Activated CD8-positive, alpha-beta memory T cell treated with anti-CD3 and anti-CD28 coated beads, Interleukin-2, amount 50 U/mL, for 1 hour (primary cell): ENCODE measurements at regions not wholly inside any gene's neighbourhood (a gene's known extent, or its start where the extent isn't known, plus 50 kb on each side); places are given as distances from the start of the nearest gene placed in this dataset.

Source experiments
- DNase-seq: peaks from one replicate; pipeline ENCODE4 v3.0.0-alpha.2; 2020; ENCODE audit errors: extremely low read depth

- no peak for DNase-seq
Measured at GRCh38 chr2:120548627-120549608, 186.8 kb upstream of the GLI2 start.

GRCh38 chr2:120549841-120550240 lies 185.8 kb upstream of the GLI2 start:
- no peak for DNase-seq

GRCh38 chr2:120550282-120550681 lies 185.4 kb upstream of the GLI2 start:
- DNase-seq, result no peak

GRCh38 chr2:120550893-120551446 lies 184.7 kb upstream of the GLI2 start:
- DNase-seq, result no peak

GRCh38 chr2:120551522-120551921 lies 184.1 kb upstream of the GLI2 start:
- no peak for DNase-seq

GRCh38 chr2:120552079-120552478 lies 183.6 kb upstream of the GLI2 start:
- no peak for DNase-seq

- no peak for DNase-seq
Measured at GRCh38 chr2:120552800-120553481, 182.7 kb upstream of the GLI2 start.

- no peak for DNase-seq
Measured at GRCh38 chr2:120554625-120555032, 181.0 kb upstream of the GLI2 start.

- no peak for DNase-seq
Measured at GRCh38 chr2:120555092-120555491, 180.6 kb upstream of the GLI2 start.

- no peak for DNase-seq
Measured at GRCh38 chr2:120556911-120557310, 178.8 kb upstream of the GLI2 start.

- DNase-seq, result no peak
Measured at GRCh38 chr2:120558847-120559246, 176.8 kb upstream of the GLI2 start.

GRCh38 chr2:120559401-120559800 lies 176.3 kb upstream of the GLI2 start:
- no peak for DNase-seq

- DNase-seq, result no peak
Measured at GRCh38 chr2:120560330-120560729, 175.3 kb upstream of the GLI2 start.

- DNase-seq, result no peak
Measured at GRCh38 chr2:120561379-120562035, 174.2 kb upstream of the GLI2 start.

GRCh38 chr2:120562218-120563005 lies 173.3 kb upstream of the GLI2 start:
- no peak for DNase-seq

GRCh38 chr2:120563616-120564015 lies 172.1 kb upstream of the GLI2 start:
- no peak for DNase-seq

GRCh38 chr2:120564213-120565094 lies 171.2 kb upstream of the GLI2 start:
- no peak for DNase-seq

GRCh38 chr2:120565095-120565460 lies 170.6 kb upstream of the GLI2 start:
- no peak for DNase-seq

- DNase-seq, result no peak
Measured at GRCh38 chr2:120565929-120566328, 169.7 kb upstream of the GLI2 start.

GRCh38 chr2:120566331-120567035 lies 169.2 kb upstream of the GLI2 start:
- DNase-seq, result no peak
